ENCODE measurements at regions not wholly inside any gene's neighbourhood (a gene's known extent, or its start where the extent isn't known, plus 50 kb on each side); places are given as distances from the start of the nearest gene placed in this dataset.

- Histone ChIP-seq H3K27ac (no peak overlapping the region), H3K4me1 (no peaks in the 10 kb centered on the region), H3K4me3 (no peak overlapping the region), H3K27me3 (no peaks in the 10 kb centered on the region), H3K36me3 (no peaks in the 10 kb centered on the region), H3K9me3 (no peaks in the 10 kb centered on the region)
- WGBS, 2 donors: 79 to 88% methylated on average over 2 of the region's 2 CpGs
- TF ChIP-seq POLR2A (IDR thresholded peaks at IDR 0.05) (no peak), EP300 (IDR thresholded peaks at IDR 0.05) (no peak), POLR2AphosphoS5 (IDR thresholded peaks at IDR 0.05) (no peak), CTCF (IDR thresholded peaks at IDR 0.05) (no peak)
- no peak for DNase-seq
- intact Hi-C loops (cut with DNase I): no loop called here
Measured at GRCh38 chr4:102172341-102172740, 172.9 kb downstream of the SLC39A8 start.

- Histone ChIP-seq H3K27ac (no peak overlapping the region), H3K9me3 (no peaks in the 10 kb centered on the region), H3K4me3 (no peak overlapping the region), H3K4me1 (no peaks in the 10 kb centered on the region), H3K27me3 (no peaks in the 10 kb centered on the region), H3K36me3 (no peaks in the 10 kb centered on the region)
- TF ChIP-seq POLR2A (IDR thresholded peaks at IDR 0.05): no peak
- TF ChIP-seq EP300 (IDR thresholded peaks at IDR 0.05): no peak
- TF ChIP-seq CTCF (IDR thresholded peaks at IDR 0.05): no peak
- no peak for TF ChIP-seq POLR2AphosphoS5 (IDR thresholded peaks at IDR 0.05)
- intact Hi-C loops (cut with DNase I): no loop called here
- no peak for DNase-seq
Measured at GRCh38 chr4:102170910-102171309, 174.4 kb downstream of the SLC39A8 start.

GRCh38 chr4:102169345-102169744 is 175.9 kb downstream of the SLC39A8 start:
- H3K4me3 ChIP-seq: no peak overlapping the region
- TF ChIP-seq POLR2A (IDR thresholded peaks at IDR 0.05) (no peak), EP300 (IDR thresholded peaks at IDR 0.05) (no peak), POLR2AphosphoS5 (IDR thresholded peaks at IDR 0.05) (no peak), CTCF (IDR thresholded peaks at IDR 0.05) (no peak)
- no peaks in the 10 kb centered on the region for H3K27me3 ChIP-seq
- H3K27ac ChIP-seq: no peak overlapping the region
- no peaks in the 10 kb centered on the region for H3K4me1 ChIP-seq
- 83 to 90% methylated on average over 2 of the region's 2 CpGs for WGBS, 2 donors
- no peaks in the 10 kb centered on the region for H3K9me3 ChIP-seq
- no peaks in the 10 kb centered on the region for H3K36me3 ChIP-seq
- DNase-seq: no peak
- intact Hi-C loops (cut with DNase I): no loop called here

GRCh38 chr4:102168580-102168979 is 176.7 kb downstream of the SLC39A8 start:
- H3K27me3 ChIP-seq: no peaks in the 10 kb centered on the region
- H3K4me3 ChIP-seq: no peak overlapping the region
- H3K27ac ChIP-seq: no peak overlapping the region
- H3K9me3 ChIP-seq: no peaks in the 10 kb centered on the region
- TF ChIP-seq CTCF (IDR thresholded peaks at IDR 0.05) (no peak), EP300 (IDR thresholded peaks at IDR 0.05) (no peak), POLR2AphosphoS5 (IDR thresholded peaks at IDR 0.05) (no peak), POLR2A (IDR thresholded peaks at IDR 0.05) (no peak)
- no peaks in the 10 kb centered on the region for H3K4me1 ChIP-seq
- no peaks in the 10 kb centered on the region for H3K36me3 ChIP-seq
- 88 to 91% methylated on average over 4 of the region's 4 CpGs for WGBS, 2 donors
- DNase-seq: no peak
- intact Hi-C loops (cut with DNase I): no loop called here

GRCh38 chr4:102165584-102165983 is 179.7 kb downstream of the SLC39A8 start:
- H3K9me3 ChIP-seq: no peaks in the 10 kb centered on the region
- no peak overlapping the region for H3K4me3 ChIP-seq
- no peaks in the 10 kb centered on the region for H3K27me3 ChIP-seq
- TF ChIP-seq POLR2AphosphoS5 (IDR thresholded peaks at IDR 0.05) (no peak), POLR2A (IDR thresholded peaks at IDR 0.05) (no peak), EP300 (IDR thresholded peaks at IDR 0.05) (no peak), CTCF (IDR thresholded peaks at IDR 0.05) (no peak)
- no peaks in the 10 kb centered on the region for H3K4me1 ChIP-seq
- intact Hi-C loops (cut with DNase I): no loop called here
- DNase-seq: no peak
- no peak overlapping the region for H3K27ac ChIP-seq
- 77 to 92% methylated on average over 8 of the region's 8 CpGs for WGBS, 2 donors
- H3K36me3 ChIP-seq: no peaks in the 10 kb centered on the region
